ENCODE measurements at regions not wholly inside any gene's neighbourhood (a gene's known extent, or its start where the extent isn't known, plus 50 kb on each side); places are given as distances from the start of the nearest gene placed in this dataset.

DNA sequence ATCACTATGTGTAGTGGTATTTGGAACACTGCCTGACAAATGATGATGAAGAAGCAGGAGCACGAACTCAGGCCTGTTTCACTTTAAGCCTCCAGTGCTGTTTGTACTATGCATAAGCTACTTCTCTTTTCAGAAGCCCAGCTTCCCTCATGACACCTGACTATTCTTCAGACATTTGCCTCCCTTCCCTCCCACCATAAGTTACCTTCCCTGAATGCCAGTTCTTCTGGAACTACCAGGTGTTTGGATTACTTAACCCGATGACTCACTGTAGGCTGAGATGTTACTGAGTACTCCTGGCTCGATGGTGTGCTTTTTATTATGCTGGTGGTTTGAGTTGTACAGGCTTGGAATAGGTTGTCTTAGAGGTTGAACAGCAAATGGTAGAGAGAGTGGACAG is 180.0 kb downstream of the SPATA31D1 start:
- 58% methylated on average over 3 of the region's 3 CpGs for WGBS (ENCODE audit: missing lambda C conversion rate)
- ATAC-seq (no peak), DNase-seq (ENCODE audit: low read depth in 1 of 2, low spot score in 1 of 2) (no peak), FAIRE-seq (no peak)
- TF ChIP-seq HDAC2 (IDR thresholded peaks at IDR 0.05) = no peak
- no peak for TF ChIP-seq FOXS1 (CRISPR knock-in tag; IDR thresholded peaks at IDR 0.05)
- TF ChIP-seq HMGXB4 (CRISPR knock-in tag; IDR thresholded peaks at IDR 0.05; ENCODE audit: borderline replicate concordance) = no peak
- no peak for TF ChIP-seq KDM1A (IDR thresholded peaks at IDR 0.05; ENCODE audit: low read depth)
- no peak for TF ChIP-seq REST (IDR thresholded peaks at IDR 0.05)
- no peak for TF ChIP-seq POLR2AphosphoS2 (conservative IDR thresholded peaks at IDR 0.05; ENCODE audit: low read length)
- CTCF ChIA-PET = no interaction called here
- no peak overlapping the region for H3K4me2 ChIP-seq
- no peak overlapping the region for H3K4me3 ChIP-seq
- H3K27ac ChIP-seq = no peak overlapping the region
- H3K9me3 ChIP-seq = no peaks in the 10 kb centered on the region
- POLR2A ChIA-PET = no interaction called here
- no peaks in the 10 kb centered on the region for H3K4me1 ChIP-seq

DNA sequence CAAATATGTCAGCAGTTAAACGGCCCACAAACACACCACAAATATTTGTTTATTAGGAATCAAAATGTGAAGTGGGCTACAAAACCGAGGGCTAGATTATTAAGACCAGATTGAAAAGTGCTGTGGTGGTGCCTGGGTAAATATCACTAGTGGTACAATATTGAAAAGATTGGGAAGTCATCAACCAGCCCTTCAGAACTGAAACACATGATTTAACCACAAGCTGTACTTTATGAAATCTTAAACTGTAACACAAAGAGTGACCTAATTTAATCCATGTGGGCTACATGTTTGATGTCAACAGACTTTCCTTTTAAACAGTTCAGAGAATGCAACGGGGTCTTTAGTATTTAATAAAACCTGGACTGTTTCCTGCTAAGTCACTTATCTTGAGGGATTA is 182.3 kb downstream of the SPATA31D1 start:
- no peak for DNase-seq (ENCODE audit: low read depth in 1 of 2, low spot score in 1 of 2)
- Histone ChIP-seq H3K27ac (no peak overlapping the region), H3K9me3 (no peaks in the 10 kb centered on the region), H3K4me1 (no peaks in the 10 kb centered on the region), H3K4me3 (no peak overlapping the region), H3K4me2 (no peak overlapping the region)
- FAIRE-seq = no peak
- no peak for ATAC-seq
- WGBS (ENCODE audit: missing lambda C conversion rate) = 20% methylated on average over 3 of the region's 3 CpGs
- TF ChIP-seq KDM5A (IDR thresholded peaks at IDR 0.05) (no peak), SREBF2 (IDR thresholded peaks at IDR 0.05) (no peak), CHD4 (IDR thresholded peaks at IDR 0.05; ENCODE audit: borderline replicate concordance) (no peak), ZFP36 (IDR thresholded peaks at IDR 0.05; ENCODE audit: borderline replicate concordance, partially characterized antibody) (no peak), NFE2L2 (conservative IDR thresholded peaks at IDR 0.05; ENCODE audit: low read length) (no peak), PHF8 (IDR thresholded peaks at IDR 0.05; ENCODE audit: borderline replicate concordance, low read depth) (no peak)
- ChIA-PET POLR2A (no interaction called here), CTCF (no interaction called here)

DNA sequence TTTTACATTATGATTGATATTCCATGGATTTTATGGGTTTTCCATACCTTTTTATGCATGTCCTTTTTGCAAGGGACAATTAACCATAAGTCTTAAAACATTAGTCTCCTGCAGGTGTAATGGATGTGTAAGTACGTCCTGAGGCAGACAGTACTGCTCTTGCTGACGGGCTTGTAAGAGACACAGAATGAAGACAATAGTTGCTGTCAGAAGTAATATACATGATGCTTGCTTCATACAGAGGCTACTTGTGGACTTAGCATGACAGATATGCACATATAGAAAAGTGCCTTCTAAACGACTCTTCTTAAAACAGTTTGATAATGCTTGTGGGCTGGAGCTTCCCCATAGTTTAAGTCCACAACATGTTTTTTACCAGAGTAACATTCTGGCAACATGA is 182.7 kb downstream of the SPATA31D1 start:
- CTCF ChIA-PET = no interaction called here
- Histone ChIP-seq H3K4me3 (no peak overlapping the region), H3K4me2 (no peak overlapping the region), H3K9me3 (no peaks in the 10 kb centered on the region), H3K4me1 (no peaks in the 10 kb centered on the region), H3K27ac (no peak overlapping the region)
- no peak for ATAC-seq
- no peak for FAIRE-seq
- WGBS (ENCODE audit: missing lambda C conversion rate) = 70% methylated on average over 3 of the region's 3 CpGs
- POLR2A ChIA-PET = no interaction called here
- TF ChIP-seq POLR2A (IDR thresholded peaks at IDR 0.05; ENCODE audit: low read length) = no peak
- no peak for TF ChIP-seq ZSCAN20 (CRISPR knock-in tag; IDR thresholded peaks at IDR 0.05)
- no peak for TF ChIP-seq ELK1 (IDR thresholded peaks at IDR 0.05; ENCODE audit: low read depth, low read length)
- TF ChIP-seq JUNB (IDR thresholded peaks at IDR 0.05) = no peak
- TF ChIP-seq TFCP2L1 (CRISPR knock-in tag; IDR thresholded peaks at IDR 0.05) = no peak
- no peak for TF ChIP-seq NFE2L2 (conservative IDR thresholded peaks at IDR 0.05; ENCODE audit: low read length)
- TF ChIP-seq HOXB5 (CRISPR knock-in tag; IDR thresholded peaks at IDR 0.05) = no peak
- TF ChIP-seq NR3C1 (IDR thresholded peaks at IDR 0.05) = no peak
- no peak for TF ChIP-seq ATOH8 (CRISPR knock-in tag; IDR thresholded peaks at IDR 0.05; ENCODE audit: low read depth)
- TF ChIP-seq RARB (CRISPR knock-in tag; IDR thresholded peaks at IDR 0.05) = no peak
- TF ChIP-seq KDM5A (IDR thresholded peaks at IDR 0.05) = no peak
- no peak for TF ChIP-seq MAX (IDR thresholded peaks at IDR 0.05)
- TF ChIP-seq, protein P1, sequence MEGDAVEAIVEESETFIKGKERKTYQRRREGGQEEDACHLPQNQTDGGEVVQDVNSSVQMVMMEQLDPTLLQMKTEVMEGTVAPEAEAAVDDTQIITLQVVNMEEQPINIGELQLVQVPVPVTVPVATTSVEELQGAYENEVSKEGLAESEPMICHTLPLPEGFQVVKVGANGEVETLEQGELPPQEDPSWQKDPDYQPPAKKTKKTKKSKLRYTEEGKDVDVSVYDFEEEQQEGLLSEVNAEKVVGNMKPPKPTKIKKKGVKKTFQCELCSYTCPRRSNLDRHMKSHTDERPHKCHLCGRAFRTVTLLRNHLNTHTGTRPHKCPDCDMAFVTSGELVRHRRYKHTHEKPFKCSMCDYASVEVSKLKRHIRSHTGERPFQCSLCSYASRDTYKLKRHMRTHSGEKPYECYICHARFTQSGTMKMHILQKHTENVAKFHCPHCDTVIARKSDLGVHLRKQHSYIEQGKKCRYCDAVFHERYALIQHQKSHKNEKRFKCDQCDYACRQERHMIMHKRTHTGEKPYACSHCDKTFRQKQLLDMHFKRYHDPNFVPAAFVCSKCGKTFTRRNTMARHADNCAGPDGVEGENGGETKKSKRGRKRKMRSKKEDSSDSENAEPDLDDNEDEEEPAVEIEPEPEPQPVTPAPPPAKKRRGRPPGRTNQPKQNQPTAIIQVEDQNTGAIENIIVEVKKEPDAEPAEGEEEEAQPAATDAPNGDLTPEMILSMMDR (IDR thresholded peaks at IDR 0.05) = no peak
- no peak for TF ChIP-seq NPAS2 (CRISPR knock-in tag; IDR thresholded peaks at IDR 0.05; ENCODE audit: borderline replicate concordance)
- no peak for TF ChIP-seq JUN (IDR thresholded peaks at IDR 0.05)
- TF ChIP-seq, protein P2, sequence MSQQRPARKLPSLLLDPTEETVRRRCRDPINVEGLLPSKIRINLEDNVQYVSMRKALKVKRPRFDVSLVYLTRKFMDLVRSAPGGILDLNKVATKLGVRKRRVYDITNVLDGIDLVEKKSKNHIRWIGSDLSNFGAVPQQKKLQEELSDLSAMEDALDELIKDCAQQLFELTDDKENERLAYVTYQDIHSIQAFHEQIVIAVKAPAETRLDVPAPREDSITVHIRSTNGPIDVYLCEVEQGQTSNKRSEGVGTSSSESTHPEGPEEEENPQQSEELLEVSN (IDR thresholded peaks at IDR 0.05; ENCODE audit: borderline replicate concordance, low read depth) = no peak
- no peak for DNase-seq (ENCODE audit: low read depth in 1 of 2, low spot score in 1 of 2)

Measured in A549 (cell line).